Stimulated activated CD4-positive, alpha-beta T cell treated with anti-CD3 and anti-CD28 coated beads, Interleukin-1b, Interleukin-23, amount 100 ng/mL, for 48 hours (primary cell): ENCODE measurements at regions not wholly inside any gene's neighbourhood (a gene's known extent, or its start where the extent isn't known, plus 50 kb on each side); places are given as distances from the start of the nearest gene placed in this dataset.

Source experiments
- DNase-seq: peaks from one replicate; pipeline ENCODE4 v3.0.0-alpha.2; 2020

GRCh38 chr7:93632371-93632770, 57.8 kb upstream of the CALCR start:
- no peak for DNase-seq

- no peak for DNase-seq
These were observed 54.8 kb upstream of the CALCR start for GRCh38 chr7:93629291-93629801.

GRCh38 chr7:93626869-93627268, 52.3 kb upstream of the CALCR start:
- DNase-seq, result no peak
